ENCODE measurements at regions not wholly inside any gene's neighbourhood (a gene's known extent, or its start where the extent isn't known, plus 50 kb on each side); places are given as distances from the start of the nearest gene placed in this dataset.

GRCh38 chr3:72379500-72380187, 468.6 kb downstream of the SHQ1 start:
- intact Hi-C loops (cut with DNase I; ENCODE audit: low total_unique reads), result no loop called here
- no peaks in the 10 kb centered on the region for H3K27me3 ChIP-seq
- WGBS, 2 donors (ENCODE audit: low coverage in 1 of 2), result 46 to 49% methylated on average over 1 of the region's 1 CpG
- TF ChIP-seq CTCF (IDR thresholded peaks at IDR 0.05), result no peak
- no peak for TF ChIP-seq POLR2A (IDR thresholded peaks at IDR 0.05)
- peak in 2 of 3 donors; percentile 11 to 29 for TF ChIP-seq POLR2AphosphoS5 (IDR thresholded peaks at IDR 0.05)
- no peak for TF ChIP-seq EP300 (IDR thresholded peaks at IDR 0.05; ENCODE audit: low read depth)
- no peak overlapping the region for H3K4me3 ChIP-seq
- no peaks in the 10 kb centered on the region for H3K9me3 ChIP-seq
- no peak for DNase-seq
- H3K4me1 ChIP-seq, result peaks cover 10 to 47% (median 19%) of the 10 kb centered on the region in 4 donors
- peaks cover 0 to 12% (median 6%) of the 10 kb centered on the region in 4 donors for H3K36me3 ChIP-seq
- peak overlapping the region; percentile 21 to 65 (median 48) for H3K27ac ChIP-seq
- in situ Hi-C loops (cut with MboI; ENCODE audit: low pct_ligation_motif_present in 1 of 4, low pct_unique_long_range_greater_than_20kb in 1 of 4, low sequenced_read_pairs in 3 of 4), result no loop called here

- no peak for DNase-seq
- intact Hi-C loops (cut with DNase I; ENCODE audit: low total_unique reads) (no loop called here), in situ Hi-C loops (cut with MboI; ENCODE audit: low pct_ligation_motif_present in 1 of 4, low pct_unique_long_range_greater_than_20kb in 1 of 4, low sequenced_read_pairs in 3 of 4) (no loop called here)
- H3K27ac ChIP-seq, result no peak overlapping the region
- WGBS, 2 donors (ENCODE audit: low coverage in 1 of 2), result 86 to 92% methylated on average over 1 to 10 of the region's 10 CpGs
- no peaks in the 10 kb centered on the region for H3K9me3 ChIP-seq
- H3K4me3 ChIP-seq, result no peak overlapping the region
- no peaks in the 10 kb centered on the region for H3K27me3 ChIP-seq
- no peak for TF ChIP-seq POLR2A (IDR thresholded peaks at IDR 0.05)
- no peak for TF ChIP-seq CTCF (IDR thresholded peaks at IDR 0.05)
- TF ChIP-seq EP300 (IDR thresholded peaks at IDR 0.05; ENCODE audit: low read depth), result no peak
- TF ChIP-seq POLR2AphosphoS5 (IDR thresholded peaks at IDR 0.05), result no peak
- H3K4me1 ChIP-seq, result peaks cover 7 to 41% (median 17%) of the 10 kb centered on the region in 4 donors
- peaks cover 0 to 12% (median 6%) of the 10 kb centered on the region in 4 donors for H3K36me3 ChIP-seq
These were observed 470.0 kb downstream of the SHQ1 start for GRCh38 chr3:72378287-72378686.

GRCh38 chr3:72376956-72377710, 471.1 kb downstream of the SHQ1 start:
- Histone ChIP-seq H3K4me3 (no peak overlapping the region), H3K36me3 (peaks cover 0 to 12% (median 6%) of the 10 kb centered on the region in 4 donors), H3K4me1 (peaks cover 7 to 37% (median 17%) of the 10 kb centered on the region in 4 donors), H3K27ac (no peak overlapping the region), H3K9me3 (no peaks in the 10 kb centered on the region), H3K27me3 (no peaks in the 10 kb centered on the region)
- DNase-seq, result no peak
- intact Hi-C loops (cut with DNase I; ENCODE audit: low total_unique reads) (no loop called here), in situ Hi-C loops (cut with MboI; ENCODE audit: low pct_ligation_motif_present in 1 of 4, low pct_unique_long_range_greater_than_20kb in 1 of 4, low sequenced_read_pairs in 3 of 4) (no loop called here)
- no peak for TF ChIP-seq CTCF (IDR thresholded peaks at IDR 0.05)
- TF ChIP-seq POLR2AphosphoS5 (IDR thresholded peaks at IDR 0.05), result no peak
- no peak for TF ChIP-seq EP300 (IDR thresholded peaks at IDR 0.05; ENCODE audit: low read depth)
- TF ChIP-seq POLR2A (IDR thresholded peaks at IDR 0.05), result no peak
- 79 to 88% methylated on average over 8 to 9 of the region's 9 CpGs for WGBS, 2 donors (ENCODE audit: low coverage in 1 of 2)

- 75 to 86% methylated on average over 9 to 10 of the region's 10 CpGs for WGBS, 2 donors (ENCODE audit: low coverage in 1 of 2)
- DNase-seq, result no peak
These were observed 472.8 kb downstream of the SHQ1 start for GRCh38 chr3:72375237-72376076.

More at GRCh38 chr3:72375237-72376076, 472.8 kb downstream of the SHQ1 start:
- no peaks in the 10 kb centered on the region for H3K9me3 ChIP-seq
- H3K4me3 ChIP-seq, result no peak overlapping the region
- H3K27ac ChIP-seq, result no peak overlapping the region
- in situ Hi-C loops (cut with MboI; ENCODE audit: low pct_ligation_motif_present in 1 of 4, low pct_unique_long_range_greater_than_20kb in 1 of 4, low sequenced_read_pairs in 3 of 4) (no loop called here), intact Hi-C loops (cut with DNase I; ENCODE audit: low total_unique reads) (no loop called here)
- peaks cover 4 to 20% (median 12%) of the 10 kb centered on the region in 4 donors for H3K4me1 ChIP-seq
- H3K27me3 ChIP-seq, result no peaks in the 10 kb centered on the region
- no peak for TF ChIP-seq POLR2AphosphoS5 (IDR thresholded peaks at IDR 0.05)
- no peak for TF ChIP-seq CTCF (IDR thresholded peaks at IDR 0.05)
- TF ChIP-seq POLR2A (IDR thresholded peaks at IDR 0.05), result no peak
- TF ChIP-seq EP300 (IDR thresholded peaks at IDR 0.05; ENCODE audit: low read depth), result no peak
- peaks cover 0 to 12% (median 6%) of the 10 kb centered on the region in 4 donors for H3K36me3 ChIP-seq

Data from transverse colon (tissue), 4 donors.